HG03520 (cell line): ENCODE measurements at regions not wholly inside any gene's neighbourhood (a gene's known extent, or its start where the extent isn't known, plus 50 kb on each side); places are given as distances from the start of the nearest gene placed in this dataset.

Source experiments
- ATAC-seq: cut with Tn5 transposase; IDR thresholded peaks from one replicate; pipeline ENCODE4 v1.9.1; 2021; ENCODE audit warnings: mild to moderate bottlenecking, moderate library complexity; ENCODE audit not compliant: unreplicated experiment

GRCh38 chr22:49240016-49240380 is 587.7 kb downstream of the BRD1 start:
- ATAC-seq: no peak

GRCh38 chr22:49239264-49240015 is 588.2 kb downstream of the BRD1 start:
- no peak for ATAC-seq

- no peak for ATAC-seq
Observed at GRCh38 chr22:49238181-49239141, 589.2 kb downstream of the BRD1 start.

GRCh38 chr22:49237703-49238102 is 590.0 kb downstream of the BRD1 start:
- no peak for ATAC-seq

GRCh38 chr22:49237279-49237678 is 590.4 kb downstream of the BRD1 start:
- no peak for ATAC-seq

- ATAC-seq: no peak
Observed at GRCh38 chr22:49236541-49237075, 591.1 kb downstream of the BRD1 start.

GRCh38 chr22:49235463-49236300 is 592.0 kb downstream of the BRD1 start:
- no peak for ATAC-seq

- ATAC-seq: no peak
Observed at GRCh38 chr22:49234459-49234858, 593.2 kb downstream of the BRD1 start.

GRCh38 chr22:49233507-49234100 is 594.1 kb downstream of the BRD1 start:
- ATAC-seq: no peak

GRCh38 chr22:49232319-49233067 is 595.2 kb downstream of the BRD1 start:
- no peak for ATAC-seq

GRCh38 chr22:49230194-49230577 is 597.5 kb downstream of the BRD1 start:
- ATAC-seq: no peak

GRCh38 chr22:49229483-49230193 is 598.0 kb downstream of the BRD1 start:
- no peak for ATAC-seq

- no peak for ATAC-seq
Observed at GRCh38 chr22:49228431-49229037, 599.1 kb downstream of the BRD1 start.

GRCh38 chr22:49227670-49228069 is 600.0 kb downstream of the BRD1 start:
- ATAC-seq: no peak

- ATAC-seq: no peak
Observed at GRCh38 chr22:49226096-49226495, 601.6 kb downstream of the BRD1 start.

GRCh38 chr22:49224243-49224642 is 603.4 kb downstream of the BRD1 start:
- ATAC-seq: no peak

- ATAC-seq: no peak
Observed at GRCh38 chr22:49218142-49218541, 609.5 kb downstream of the BRD1 start.

GRCh38 chr22:49216579-49216978 is 611.1 kb downstream of the BRD1 start:
- ATAC-seq: no peak

- ATAC-seq: no peak
Observed at GRCh38 chr22:49215840-49216239, 611.8 kb downstream of the BRD1 start.
